Upper lobe of left lung (tissue), 6 donors: ENCODE measurements at regions not wholly inside any gene's neighbourhood (a gene's known extent, or its start where the extent isn't known, plus 50 kb on each side); places are given as distances from the start of the nearest gene placed in this dataset.

Source experiments
- ATAC-seq, 2 donors: fragments of 200-7000 bp; cut with Tn5 transposase; one replicate each; pipeline ENCODE4 v1.9.1; 2022; ENCODE audit warnings: mild to moderate bottlenecking in 2 of 2, moderate library complexity in 2 of 2; ENCODE audit not compliant: low FRiP score in 2 of 2
- DNase-seq, 2 donors: peaks; one replicate each; pipeline ENCODE4 v3.0.0-alpha.2; 2019 to 2020
- H3K27ac ChIP-seq, 4 donors: fragments of 200-600 bp; sonication (generic); one replicate each; pipeline ENCODE4 v1.5.1; 2016 to 2019
- H3K27me3 ChIP-seq, 4 donors: fragments of 200-600 bp; sonication (generic); one replicate each; pipeline ENCODE4 v1.5.1; 2017 to 2019
- H3K36me3 ChIP-seq, 4 donors: fragments of 200-600 bp; sonication (generic); one replicate each; pipeline ENCODE4 v1.5.1; 2016 to 2019
- H3K4me1 ChIP-seq, 4 donors: fragments of 200-600 bp; sonication (generic); one replicate each; pipeline ENCODE4 v1.5.1; 2018 to 2019
- H3K4me3 ChIP-seq, 4 donors: fragments of 200-600 bp; sonication (generic); one replicate each; pipeline ENCODE4 v1.5.1; 2017 to 2019; ENCODE audit warnings: mild to moderate bottlenecking in 2 of 4, moderate library complexity in 1 of 4
- H3K9me3 ChIP-seq, 4 donors: fragments of 200-600 bp; sonication (generic); one replicate each; pipeline ENCODE4 v1.5.1; 2018 to 2019
- CTCF ChIP-seq, 6 experiments: fragments of 450-650 bp in 4 of 6; fragments of 200-600 bp in 2 of 6; sonication (generic) in 2 of 6; IDR thresholded peaks; one replicate each; pipeline ENCODE4 v1.5.1; 2016 to 2019; ENCODE audit warnings: antibody characterized with exemption in 6 of 6
- EP300 ChIP-seq, 4 donors: sonication (generic); formaldehyde crosslinking; IDR thresholded peaks; one replicate each; pipeline ENCODE4 v1.5.1; 2017; ENCODE audit warnings: antibody characterized with exemption in 4 of 4, control low read depth in 2 of 4
- POLR2A ChIP-seq, 4 donors: fragments of 450-650 bp; IDR thresholded peaks; one replicate each; pipeline ENCODE4 v1.5.1; 2016 to 2017; ENCODE audit warnings: antibody characterized with exemption in 4 of 4, mild to moderate bottlenecking in 2 of 4
- POLR2AphosphoS5 ChIP-seq, 2 donors: sonication (generic); formaldehyde crosslinking; IDR thresholded peaks; one replicate each; pipeline ENCODE4 v1.5.1; 2017; ENCODE audit warnings: antibody characterized with exemption in 2 of 2
- WGBS, 2 donors: methylation state at CpG; one replicate each; pipeline ENCODE4 v1.1.5; 2017 to 2018; 5-methylcytosine and 5-hydroxymethylcytosine counted together
- donor health status: DM: no; HTN: no; CAD: no; lungs with moderate emphysema.
- donor health status: DM: no; HTN: yes; CAD: no; lungs with severe emphysema.

- ATAC-seq (no peak), DNase-seq (no peak)
- no peaks in the 10 kb centered on the region for H3K27me3 ChIP-seq
- WGBS, 2 donors: 91 to 100% methylated on average over 1 of the region's 1 CpG
- no peak overlapping the region for H3K4me3 ChIP-seq
- H3K27ac ChIP-seq: no peak overlapping the region
- no peaks in the 10 kb centered on the region for H3K9me3 ChIP-seq
- H3K4me1 ChIP-seq: no peaks in the 10 kb centered on the region
- H3K36me3 ChIP-seq: no peaks in the 10 kb centered on the region
- TF ChIP-seq POLR2A (IDR thresholded peaks at IDR 0.05): no peak
Measured at GRCh38 chr11:23673366-23673765, 813.1 kb upstream of the CCDC179 start.

- Histone ChIP-seq H3K36me3 (no peaks in the 10 kb centered on the region), H3K9me3 (no peaks in the 10 kb centered on the region), H3K4me3 (no peak overlapping the region), H3K27me3 (no peaks in the 10 kb centered on the region), H3K27ac (no peak overlapping the region), H3K4me1 (no peaks in the 10 kb centered on the region)
- no peak for ATAC-seq
- no peak for TF ChIP-seq POLR2AphosphoS5 (IDR thresholded peaks at IDR 0.05)
- TF ChIP-seq CTCF (IDR thresholded peaks at IDR 0.05): no peak
- TF ChIP-seq POLR2A (IDR thresholded peaks at IDR 0.05): no peak
- TF ChIP-seq EP300 (IDR thresholded peaks at IDR 0.05): no peak
- DNase-seq: no peak
Measured at GRCh38 chr11:23674866-23675265, 814.6 kb upstream of the CCDC179 start.

GRCh38 chr11:23679041-23679440, 817.8 kb upstream of the LUZP2 start:
- TF ChIP-seq EP300 (IDR thresholded peaks at IDR 0.05) (no peak), POLR2A (IDR thresholded peaks at IDR 0.05) (no peak), POLR2AphosphoS5 (IDR thresholded peaks at IDR 0.05) (no peak), CTCF (IDR thresholded peaks at IDR 0.05) (no peak)
- no peaks in the 10 kb centered on the region for H3K36me3 ChIP-seq
- no peaks in the 10 kb centered on the region for H3K4me1 ChIP-seq
- no peak for DNase-seq
- H3K27ac ChIP-seq: no peak overlapping the region
- 91% methylated on average over 1 of the region's 1 CpG; no CpG with 5 or more reads in 1 of the 2 donors for WGBS, 2 donors
- H3K9me3 ChIP-seq: no peaks in the 10 kb centered on the region
- ATAC-seq: peak in 1 of 2 donors; percentile 17
- no peaks in the 10 kb centered on the region for H3K27me3 ChIP-seq
- no peak overlapping the region for H3K4me3 ChIP-seq

- 94 to 96% methylated on average over 9 to 10 of the region's 10 CpGs for WGBS, 2 donors
- H3K36me3 ChIP-seq: no peaks in the 10 kb centered on the region
- H3K4me3 ChIP-seq: no peak overlapping the region
- no peaks in the 10 kb centered on the region for H3K4me1 ChIP-seq
- H3K27me3 ChIP-seq: no peaks in the 10 kb centered on the region
- no peak for TF ChIP-seq POLR2A (IDR thresholded peaks at IDR 0.05)
- no peak for TF ChIP-seq POLR2AphosphoS5 (IDR thresholded peaks at IDR 0.05)
- TF ChIP-seq EP300 (IDR thresholded peaks at IDR 0.05): no peak
- no peak for TF ChIP-seq CTCF (IDR thresholded peaks at IDR 0.05)
- H3K27ac ChIP-seq: no peak overlapping the region
- H3K9me3 ChIP-seq: no peaks in the 10 kb centered on the region
- ATAC-seq (peak; percentile 14 to 67), DNase-seq (peak in 1 of 2 donors; percentile 26)
Measured at GRCh38 chr11:23679981-23680380, 816.9 kb upstream of the LUZP2 start.

- no peak overlapping the region for H3K4me3 ChIP-seq
- DNase-seq (peak in 1 of 2 donors; percentile 47), ATAC-seq (peak in 1 of 2 donors; percentile 25)
- WGBS, 2 donors: 91 to 92% methylated on average over 19 to 20 of the region's 20 CpGs
- no peaks in the 10 kb centered on the region for H3K4me1 ChIP-seq
- no peak overlapping the region for H3K27ac ChIP-seq
- no peaks in the 10 kb centered on the region for H3K27me3 ChIP-seq
- no peaks in the 10 kb centered on the region for H3K36me3 ChIP-seq
- H3K9me3 ChIP-seq: no peaks in the 10 kb centered on the region
- no peak for TF ChIP-seq EP300 (IDR thresholded peaks at IDR 0.05)
- no peak for TF ChIP-seq CTCF (IDR thresholded peaks at IDR 0.05)
- no peak for TF ChIP-seq POLR2AphosphoS5 (IDR thresholded peaks at IDR 0.05)
- no peak for TF ChIP-seq POLR2A (IDR thresholded peaks at IDR 0.05)
Measured at GRCh38 chr11:23680488-23681230, 816.2 kb upstream of the LUZP2 start.
